GM10248 (cell line): ENCODE measurements at regions not wholly inside any gene's neighbourhood (a gene's known extent, or its start where the extent isn't known, plus 50 kb on each side); places are given as distances from the start of the nearest gene placed in this dataset.

Experiments
- CTCF ChIA-PET: fragments of 300-600 bp; sonication (Branson Sonifier 250); formaldehyde crosslinking; extraction: SDS; loops from one replicate; lab custom pipeline; 2021; ENCODE audit warnings: antibody characterized with exemption; lab: Yijun Ruan, JAX
- POLR2A ChIA-PET: fragments of 350-650 bp; sonication (Branson Sonifier 250); formaldehyde crosslinking; extraction: SDS; loops from one replicate; lab custom pipeline; 2020; ENCODE audit warnings: antibody characterized with exemption; lab: Yijun Ruan, JAX
- DNase-seq: peaks from one replicate; pipeline ENCODE4 v3.0.0; 2012; ENCODE audit errors: extremely low spot score
- CTCF ChIP-seq: IDR thresholded peaks from 2 replicates; pipeline ENCODE4 v1.5.1; 2012; ENCODE audit warnings: mild to moderate bottlenecking, low read depth; ENCODE audit errors: extremely low read depth, missing control alignments, control extremely low read depth

- ChIA-PET POLR2A (no interaction called here), CTCF (interaction anchor here (0.7 to 1.8 kb wide), 5 partner anchors 10 to 23 kb away, joined by 3 to 5 read pairs (median 3); no protein-coding TSS in a partner anchor)
- no peak for TF ChIP-seq CTCF
- DNase-seq = no peak
Observed at GRCh38 chr14:71474301-71475265, 457.6 kb upstream of the RGS6 start.

GRCh38 chr14:71475916-71476315 lies 456.3 kb upstream of the RGS6 start:
- TF ChIP-seq CTCF = no peak
- CTCF ChIA-PET = interaction anchor here (1.2 to 1.3 kb wide), 2 partner anchors 20 to 22 kb away, joined by 3 to 4 read pairs; no protein-coding TSS in a partner anchor
- DNase-seq = no peak
- POLR2A ChIA-PET = no interaction called here

- ChIA-PET CTCF (interaction anchor here (1.3 to 1.8 kb wide), 3 partner anchors 9 to 41 kb away, joined by 3 to 4 read pairs (median 3); no protein-coding TSS in a partner anchor), POLR2A (interaction anchor here (0.7 kb wide), 1 partner anchor 183 kb away, joined by 3 read pairs; no protein-coding TSS in a partner anchor)
- DNase-seq = no peak
- TF ChIP-seq CTCF = no peak
Observed at GRCh38 chr14:71478542-71478941, 453.7 kb upstream of the RGS6 start.

- no peak for DNase-seq
- CTCF ChIA-PET = interaction anchor here (0.6 to 1.6 kb wide), 3 partner anchors 8 to 11 kb away, joined by 3 to 6 read pairs (median 3); no protein-coding TSS in a partner anchor
- TF ChIP-seq CTCF = no peak
- POLR2A ChIA-PET = no interaction called here
Observed at GRCh38 chr14:71481021-71481654, 451.1 kb upstream of the RGS6 start.

- ChIA-PET CTCF (interaction anchor here (1.6 kb wide), 1 partner anchor 8 kb away, joined by 6 read pairs; no protein-coding TSS in a partner anchor), POLR2A (no interaction called here)
- no peak for DNase-seq
- TF ChIP-seq CTCF = no peak
Observed at GRCh38 chr14:71482671-71483070, 449.6 kb upstream of the RGS6 start.

GRCh38 chr14:71483154-71483553 lies 449.1 kb upstream of the RGS6 start:
- DNase-seq = no peak
- ChIA-PET CTCF (interaction anchor here (1.0 kb wide), 1 partner anchor 13 kb away, joined by 3 read pairs; no protein-coding TSS in a partner anchor), POLR2A (no interaction called here)
- TF ChIP-seq CTCF = no peak
